ENCODE measurements at regions not wholly inside any gene's neighbourhood (a gene's known extent, or its start where the extent isn't known, plus 50 kb on each side); places are given as distances from the start of the nearest gene placed in this dataset.
"Not testable (repeated sequence)": the region's sequence is repeated elsewhere in the genome, so short reads cannot be mapped to it uniquely, and the experiment has no call there.

DNA sequence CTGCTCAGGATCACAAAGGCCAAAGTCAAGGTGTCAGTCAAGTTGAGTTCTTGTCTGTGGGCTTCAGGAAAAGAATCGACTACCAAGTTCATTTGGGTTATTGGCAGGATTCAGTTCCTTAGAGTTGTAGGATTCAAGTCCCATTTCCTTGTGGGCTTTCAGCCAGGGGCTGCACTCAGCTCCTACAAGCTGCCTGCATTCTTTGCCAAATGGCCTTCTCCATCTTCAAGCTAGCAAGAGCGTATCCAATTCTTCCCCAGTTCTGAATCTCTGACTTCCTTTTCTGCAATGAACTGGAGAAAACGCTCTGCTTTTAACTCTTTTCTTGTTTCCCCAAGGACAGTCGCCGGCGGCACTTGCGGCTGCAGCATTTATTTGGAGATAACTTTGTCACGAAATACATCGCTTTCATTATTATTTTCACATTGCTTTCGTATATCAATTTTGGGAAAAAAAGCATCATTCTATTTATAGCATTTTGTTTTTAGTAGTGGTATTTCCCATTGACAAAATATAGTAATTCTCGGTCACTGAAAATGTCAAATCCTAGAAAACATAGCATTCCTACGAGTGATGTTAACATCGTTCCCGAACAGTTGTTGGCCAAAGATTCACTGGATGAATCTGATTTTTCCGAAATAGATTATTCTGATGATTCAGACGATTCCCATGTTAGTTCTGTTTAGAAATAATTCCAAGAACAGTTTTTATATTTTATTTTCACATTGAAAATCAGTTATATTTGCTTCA, 59.6 kb upstream of the SERPINE2 start:
- peaks cover 28% of the 10 kb centered on the region for H3K27me3 Mint-ChIP-seq (ENCODE audit: low read depth)
- H3K27ac Mint-ChIP-seq, result no peak overlapping the region
- H3K9me3 Mint-ChIP-seq, result no peaks in the 10 kb centered on the region
- H3K4me1 Mint-ChIP-seq, result no peaks in the 10 kb centered on the region
- TF ChIP-seq, protein P1, sequence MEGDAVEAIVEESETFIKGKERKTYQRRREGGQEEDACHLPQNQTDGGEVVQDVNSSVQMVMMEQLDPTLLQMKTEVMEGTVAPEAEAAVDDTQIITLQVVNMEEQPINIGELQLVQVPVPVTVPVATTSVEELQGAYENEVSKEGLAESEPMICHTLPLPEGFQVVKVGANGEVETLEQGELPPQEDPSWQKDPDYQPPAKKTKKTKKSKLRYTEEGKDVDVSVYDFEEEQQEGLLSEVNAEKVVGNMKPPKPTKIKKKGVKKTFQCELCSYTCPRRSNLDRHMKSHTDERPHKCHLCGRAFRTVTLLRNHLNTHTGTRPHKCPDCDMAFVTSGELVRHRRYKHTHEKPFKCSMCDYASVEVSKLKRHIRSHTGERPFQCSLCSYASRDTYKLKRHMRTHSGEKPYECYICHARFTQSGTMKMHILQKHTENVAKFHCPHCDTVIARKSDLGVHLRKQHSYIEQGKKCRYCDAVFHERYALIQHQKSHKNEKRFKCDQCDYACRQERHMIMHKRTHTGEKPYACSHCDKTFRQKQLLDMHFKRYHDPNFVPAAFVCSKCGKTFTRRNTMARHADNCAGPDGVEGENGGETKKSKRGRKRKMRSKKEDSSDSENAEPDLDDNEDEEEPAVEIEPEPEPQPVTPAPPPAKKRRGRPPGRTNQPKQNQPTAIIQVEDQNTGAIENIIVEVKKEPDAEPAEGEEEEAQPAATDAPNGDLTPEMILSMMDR (IDR thresholded peaks at IDR 0.05; ENCODE audit: unreplicated experiment), result no peak
- no peaks in the 10 kb centered on the region for H3K36me3 Mint-ChIP-seq
- DNase-seq (ENCODE audit: low spot score in 2 of 2, unreplicated experiment in 2 of 2), result no peak
- no peak overlapping the region for H3K4me3 Mint-ChIP-seq

DNA sequence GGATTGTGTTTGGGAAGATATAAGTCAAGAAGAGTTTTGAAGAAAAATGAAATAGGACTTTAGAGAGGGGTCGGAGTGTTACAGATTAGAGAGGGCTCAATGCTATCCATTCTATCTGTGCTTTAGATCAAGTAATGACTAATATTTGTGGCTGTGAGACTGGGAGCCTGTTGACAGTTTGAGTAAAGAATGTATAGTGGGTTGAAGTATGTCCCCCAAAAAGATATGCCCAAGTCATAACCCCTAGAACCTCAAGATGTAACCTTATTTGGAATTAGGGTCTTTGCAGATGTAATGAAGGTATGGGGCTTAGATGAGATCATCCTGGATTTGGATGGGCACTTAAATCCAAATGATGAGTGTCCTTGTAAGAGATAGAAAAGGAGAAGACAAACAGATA, 55.3 kb upstream of the SERPINE2 start:
- H3K4me1 Mint-ChIP-seq, result no peaks in the 10 kb centered on the region
- H3K36me3 Mint-ChIP-seq, result no peaks in the 10 kb centered on the region
- H3K27me3 Mint-ChIP-seq (ENCODE audit: low read depth), result peaks cover 25% of the 10 kb centered on the region
- H3K9me3 Mint-ChIP-seq, result no peaks in the 10 kb centered on the region
- TF ChIP-seq, protein P1 (IDR thresholded peaks at IDR 0.05; ENCODE audit: unreplicated experiment), result no peak
- no peak overlapping the region for H3K27ac Mint-ChIP-seq
- DNase-seq (ENCODE audit: low spot score in 2 of 2, unreplicated experiment in 2 of 2), result no peak
- no peak overlapping the region for H3K4me3 Mint-ChIP-seq

DNA sequence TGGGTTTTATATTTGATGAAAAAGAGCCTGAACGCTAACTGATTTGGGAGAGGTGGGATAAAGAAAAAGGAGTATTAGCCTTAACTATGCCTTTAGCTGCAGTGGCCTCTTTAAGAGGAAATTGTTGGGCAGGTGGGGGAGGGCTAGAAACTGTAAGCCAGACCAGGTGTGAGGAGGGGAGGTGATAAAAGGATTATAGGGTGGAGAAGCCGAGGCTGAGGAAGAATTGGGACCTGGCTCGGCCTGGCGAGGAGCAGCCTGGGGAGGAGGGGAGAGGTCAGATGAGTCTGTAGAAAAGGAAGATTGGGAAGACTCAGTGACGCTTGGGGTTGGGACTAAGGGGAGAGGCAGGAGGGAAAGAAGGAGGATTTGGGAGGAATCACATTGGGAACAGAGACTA, 52.6 kb upstream of the SERPINE2 start:
- not testable (repeated sequence) for H3K27ac Mint-ChIP-seq; H3K36me3 Mint-ChIP-seq; H3K4me3 Mint-ChIP-seq; DNase-seq (ENCODE audit: low spot score in 2 of 2, unreplicated experiment in 2 of 2); H3K9me3 Mint-ChIP-seq; H3K4me1 Mint-ChIP-seq
- H3K27me3 Mint-ChIP-seq (ENCODE audit: low read depth), result peaks cover 13% of the 10 kb centered on the region

DNA sequence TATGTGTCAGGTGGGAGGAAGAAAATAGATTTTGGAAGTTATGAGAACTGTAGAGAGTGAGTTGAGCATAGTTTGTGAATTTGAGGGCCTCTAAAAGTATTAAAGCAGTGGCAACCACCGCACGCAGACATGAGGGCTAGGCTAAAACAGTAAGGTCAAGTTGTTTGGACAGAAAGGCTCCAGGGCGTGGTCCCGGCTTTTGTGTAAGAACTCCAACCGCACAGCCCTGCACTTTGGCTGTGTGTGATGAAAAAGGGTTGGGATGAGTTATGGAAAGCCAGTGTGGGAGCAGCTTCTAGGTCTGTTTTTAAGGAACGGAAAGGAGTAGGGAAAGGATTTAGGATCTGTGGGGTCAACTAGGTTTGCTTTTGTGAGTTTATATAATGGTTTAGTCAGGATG, 50.5 kb upstream of the SERPINE2 start:
- not testable (repeated sequence) for H3K9me3 Mint-ChIP-seq; H3K27ac Mint-ChIP-seq; H3K27me3 Mint-ChIP-seq (ENCODE audit: low read depth); H3K4me3 Mint-ChIP-seq; H3K4me1 Mint-ChIP-seq; DNase-seq (ENCODE audit: low spot score in 2 of 2, unreplicated experiment in 2 of 2); H3K36me3 Mint-ChIP-seq
